H9 (cell line): ENCODE measurements at regions not wholly inside any gene's neighbourhood (a gene's known extent, or its start where the extent isn't known, plus 50 kb on each side); places are given as distances from the start of the nearest gene placed in this dataset.

Source experiments
- DNase-seq: peaks from one replicate; pipeline ENCODE4 v3.0.0-alpha.2; 2017
- H2AFZ ChIP-seq: one replicate; pipeline ENCODE4 v1.6.1; 2013; ENCODE audit warnings: mild to moderate bottlenecking, low read length, control low read depth, moderate library complexity
- H2AK5ac ChIP-seq: 2 replicates; pipeline ENCODE4 v1.6.1; 2013; ENCODE audit warnings: low read length, control low read depth, mixed read lengths; ENCODE audit not compliant: insufficient read length
- H2BK120ac ChIP-seq: one replicate; pipeline ENCODE4 v1.6.1; 2013; ENCODE audit warnings: low read depth, mild to moderate bottlenecking, low read length, control low read depth, inconsistent platforms; ENCODE audit not compliant: poor library complexity, severe bottlenecking
- H2BK12ac ChIP-seq: 2 replicates; pipeline ENCODE4 v1.6.1; 2013; ENCODE audit warnings: low read length, control low read depth, mixed read lengths, low read depth; ENCODE audit not compliant: insufficient read length
- H2BK15ac ChIP-seq: 2 replicates; pipeline ENCODE4 v1.6.1; 2013; ENCODE audit warnings: low read depth, low read length, control low read depth
- H2BK20ac ChIP-seq: one replicate; pipeline ENCODE4 v1.6.1; 2013; ENCODE audit warnings: low read depth, mild to moderate bottlenecking, low read length, control low read depth, inconsistent platforms; ENCODE audit not compliant: poor library complexity, severe bottlenecking
- H2BK5ac ChIP-seq: 2 replicates; pipeline ENCODE4 v1.6.1; 2013; ENCODE audit warnings: low read length, control low read depth, mixed read lengths; ENCODE audit not compliant: insufficient read length
- H3K14ac ChIP-seq: 2 replicates; pipeline ENCODE4 v1.6.1; 2013; ENCODE audit warnings: low read length, control low read depth; ENCODE audit not compliant: insufficient read depth
- H3K18ac ChIP-seq: 2 replicates; pipeline ENCODE4 v1.6.1; 2013; ENCODE audit warnings: low read depth, mild to moderate bottlenecking, mixed read lengths, low read length, control low read depth; ENCODE audit not compliant: insufficient read length
- H3K23ac ChIP-seq: 2 replicates; pipeline ENCODE4 v1.6.1; 2013; ENCODE audit warnings: low read length, control low read depth, mixed read lengths, low read depth; ENCODE audit not compliant: insufficient read length
- H3K23me2 ChIP-seq: 2 replicates; pipeline ENCODE4 v1.6.1; 2013; ENCODE audit warnings: low read depth, mild to moderate bottlenecking, mixed read lengths, low read length, control low read depth; ENCODE audit not compliant: insufficient read length, poor library complexity, severe bottlenecking
- H3K27ac ChIP-seq: 2 replicates; pipeline ENCODE4 v1.5.1; 2013; ENCODE audit warnings: low read length, control low read depth, mixed read lengths, low read depth; ENCODE audit not compliant: insufficient read length
- H3K27me3 ChIP-seq: 2 replicates; pipeline ENCODE4 v1.6.1; 2013; ENCODE audit warnings: low read length, control low read depth, inconsistent platforms; ENCODE audit not compliant: insufficient read depth
- H3K4ac ChIP-seq: 2 replicates; pipeline ENCODE4 v1.6.1; 2013; ENCODE audit warnings: low read depth, mild to moderate bottlenecking, control low read depth, inconsistent platforms, low read length, moderate library complexity
- H3K4me1 ChIP-seq: 2 replicates; pipeline ENCODE4 v1.6.1; 2013; ENCODE audit warnings: low read length, control low read depth, inconsistent platforms; ENCODE audit not compliant: insufficient read depth
- H3K4me2 ChIP-seq: 2 replicates; pipeline ENCODE4 v1.6.1; 2013; ENCODE audit warnings: low read length, control low read depth, mixed read lengths; ENCODE audit not compliant: insufficient read length, insufficient read depth
- H3K56ac ChIP-seq: 2 replicates; pipeline ENCODE4 v1.6.1; 2013; ENCODE audit warnings: low read depth, mild to moderate bottlenecking, mixed read lengths, low read length, control low read depth; ENCODE audit not compliant: insufficient read length
- H3K79me1 ChIP-seq: 2 replicates; pipeline ENCODE4 v1.6.1; 2013; ENCODE audit warnings: low read depth, mild to moderate bottlenecking, moderate library complexity, low read length, control low read depth, inconsistent platforms; ENCODE audit not compliant: insufficient read depth, poor library complexity, severe bottlenecking
- H3K79me2 ChIP-seq: 2 replicates; pipeline ENCODE4 v1.6.1; 2013; ENCODE audit warnings: low read length, control low read depth, inconsistent platforms; ENCODE audit not compliant: insufficient read depth
- H3K9ac ChIP-seq: 2 replicates; pipeline ENCODE4 v1.6.1; 2013; ENCODE audit warnings: low read length, control low read depth, mixed read lengths; ENCODE audit not compliant: insufficient read length; ENCODE audit errors: extremely low read depth
- H3K9me3 ChIP-seq: one replicate; pipeline ENCODE4 v1.6.1; 2013; ENCODE audit warnings: low read depth, low read length, inconsistent platforms; ENCODE audit not compliant: control insufficient read depth
- H3T11ph ChIP-seq: one replicate; pipeline ENCODE4 v1.6.1; 2013; ENCODE audit warnings: mild to moderate bottlenecking, low read length, control low read depth, inconsistent platforms
- H4K20me1 ChIP-seq: one replicate; pipeline ENCODE4 v1.6.1; 2013; ENCODE audit not compliant: control insufficient read depth, insufficient read length, insufficient read depth
- H4K5ac ChIP-seq: 2 replicates; pipeline ENCODE4 v1.6.1; 2013; ENCODE audit warnings: low read depth, mild to moderate bottlenecking, mixed read lengths, low read length, control low read depth; ENCODE audit not compliant: insufficient read length
- H4K8ac ChIP-seq: replicated peaks from 2 replicates; pipeline ENCODE4 v1.6.1; 2013; ENCODE audit warnings: low read length, control low read depth, mixed read lengths, low read depth; ENCODE audit not compliant: insufficient read length
- H4K91ac ChIP-seq: 2 replicates; pipeline ENCODE4 v1.6.1; 2013; ENCODE audit warnings: low read depth, mild to moderate bottlenecking, moderate library complexity, mixed read lengths, low read length, control low read depth; ENCODE audit not compliant: insufficient read length
- H3K27ac Mint-ChIP-seq, 3 experiments: 2 replicates in 2 of 3; 3 replicates in 1 of 3; pipeline ENCODE4 v1.8.0; 2020 to 2021; ENCODE audit warnings: mixed read lengths in 3 of 3, mild to moderate bottlenecking in 1 of 3, moderate library complexity in 1 of 3
- H3K27me3 Mint-ChIP-seq: 2 replicates; pipeline ENCODE4 v1.8.0; 2021; ENCODE audit warnings: low read depth, mild to moderate bottlenecking, moderate library complexity, mixed read lengths
- H3K36me3 Mint-ChIP-seq, 3 experiments: 2 replicates in 2 of 3; 3 replicates in 1 of 3; pipeline ENCODE4 v1.8.0; 2020 to 2021; ENCODE audit warnings: low read depth in 3 of 3, mixed read lengths in 3 of 3; ENCODE audit not compliant: insufficient read depth in 1 of 3
- H3K4me1 Mint-ChIP-seq, 2 experiments: 2 replicates each; pipeline ENCODE4 v1.8.0; 2020; ENCODE audit warnings: mixed read lengths in 2 of 2
- H3K4me3 Mint-ChIP-seq, 2 experiments: 2 replicates in 1 of 2; 3 replicates in 1 of 2; pipeline ENCODE4 v1.8.0; 2020 to 2021; ENCODE audit warnings: mild to moderate bottlenecking in 2 of 2, mixed read lengths in 2 of 2, moderate library complexity in 1 of 2
- H3K9me3 Mint-ChIP-seq, 2 experiments: 2 replicates in 1 of 2; 3 replicates in 1 of 2; pipeline ENCODE4 v1.8.0; 2020; ENCODE audit warnings: mild to moderate bottlenecking in 2 of 2, mixed read lengths in 2 of 2, moderate library complexity in 1 of 2
- TF ChIP-seq, protein P1 (sequence below): fragments of 200-600 bp; sonication (generic); conservative IDR thresholded peaks from 3 replicates; pipeline ENCODE4 v1.8.0; 2021; ENCODE audit warnings: antibody characterized with exemption, mild to moderate bottlenecking

DNA sequence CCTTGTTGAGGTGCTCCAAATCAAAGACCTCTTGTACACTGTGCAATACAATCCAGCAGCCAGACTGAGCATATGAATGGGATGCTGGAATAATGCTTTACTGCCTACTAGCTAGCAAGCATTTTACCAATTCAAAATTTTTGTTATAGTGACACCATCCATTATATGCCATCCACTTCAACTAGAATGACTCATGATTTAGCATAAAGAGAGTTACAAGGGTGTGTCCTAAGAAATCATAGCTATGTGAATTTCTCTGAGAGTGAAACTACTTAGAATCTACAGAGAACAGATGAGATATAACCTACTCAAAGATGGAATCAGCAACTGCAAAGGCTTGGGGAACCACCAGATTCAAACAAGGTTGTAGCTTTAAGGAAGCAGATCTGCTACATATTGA, 221.9 kb downstream of the LHFPL1 start:
- H3K23me2 ChIP-seq: no peaks in the 10 kb centered on the region
- peaks cover 2 to 5% (median 3%) of the 10 kb centered on the region in 3 experiments; a peak in 3 of 7 replicates for H3K36me3 Mint-ChIP-seq
- H3K56ac ChIP-seq: no peak overlapping the region
- no peak overlapping the region for H2AFZ ChIP-seq
- H2BK12ac ChIP-seq: no peak overlapping the region
- H2BK20ac ChIP-seq: no peak overlapping the region
- peaks cover 0 to 6% of the 10 kb centered on the region in 2 experiments; a peak in 4 of 5 replicates for H3K9me3 Mint-ChIP-seq
- H4K5ac ChIP-seq: no peak overlapping the region
- TF ChIP-seq, protein P1, sequence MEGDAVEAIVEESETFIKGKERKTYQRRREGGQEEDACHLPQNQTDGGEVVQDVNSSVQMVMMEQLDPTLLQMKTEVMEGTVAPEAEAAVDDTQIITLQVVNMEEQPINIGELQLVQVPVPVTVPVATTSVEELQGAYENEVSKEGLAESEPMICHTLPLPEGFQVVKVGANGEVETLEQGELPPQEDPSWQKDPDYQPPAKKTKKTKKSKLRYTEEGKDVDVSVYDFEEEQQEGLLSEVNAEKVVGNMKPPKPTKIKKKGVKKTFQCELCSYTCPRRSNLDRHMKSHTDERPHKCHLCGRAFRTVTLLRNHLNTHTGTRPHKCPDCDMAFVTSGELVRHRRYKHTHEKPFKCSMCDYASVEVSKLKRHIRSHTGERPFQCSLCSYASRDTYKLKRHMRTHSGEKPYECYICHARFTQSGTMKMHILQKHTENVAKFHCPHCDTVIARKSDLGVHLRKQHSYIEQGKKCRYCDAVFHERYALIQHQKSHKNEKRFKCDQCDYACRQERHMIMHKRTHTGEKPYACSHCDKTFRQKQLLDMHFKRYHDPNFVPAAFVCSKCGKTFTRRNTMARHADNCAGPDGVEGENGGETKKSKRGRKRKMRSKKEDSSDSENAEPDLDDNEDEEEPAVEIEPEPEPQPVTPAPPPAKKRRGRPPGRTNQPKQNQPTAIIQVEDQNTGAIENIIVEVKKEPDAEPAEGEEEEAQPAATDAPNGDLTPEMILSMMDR: no peak
- H3K14ac ChIP-seq: no peak overlapping the region
- DNase-seq: no peak
- peaks cover 20 to 22% of the 10 kb centered on the region in 2 experiments for H3K4me1 Mint-ChIP-seq
- no peak overlapping the region for H3K4ac ChIP-seq
- H3K27me3 Mint-ChIP-seq: peaks cover 2% of the 10 kb centered on the region; the same call in 1 of the 2 replicates
- H3K9me3 ChIP-seq: no peaks in the 10 kb centered on the region
- H3K27ac Mint-ChIP-seq: no peak overlapping the region
- H2BK15ac ChIP-seq: no peak overlapping the region
- no peak overlapping the region for H3T11ph ChIP-seq
- H3K27ac ChIP-seq: no peak overlapping the region
- no peak overlapping the region for H2BK120ac ChIP-seq
- no peak overlapping the region for H4K91ac ChIP-seq
- H3K79me2 ChIP-seq: no peaks in the 10 kb centered on the region
- H3K27me3 ChIP-seq: no peaks in the 10 kb centered on the region
- no peaks in the 10 kb centered on the region for H4K20me1 ChIP-seq
- no peak overlapping the region for H3K9ac ChIP-seq
- no peak overlapping the region for H3K18ac ChIP-seq
- no peak overlapping the region for H3K4me3 Mint-ChIP-seq
- H2BK5ac ChIP-seq: no peak overlapping the region
- H3K4me2 ChIP-seq: no peak overlapping the region
- H3K4me1 ChIP-seq: no peaks in the 10 kb centered on the region; the same call in 1 of the 2 replicates
- H2AK5ac ChIP-seq: no peak overlapping the region
- H3K23ac ChIP-seq: no peak overlapping the region
- H4K8ac ChIP-seq: no peak overlapping the region
- H3K79me1 ChIP-seq: no peaks in the 10 kb centered on the region
